HEK293T (cell line): ENCODE measurements at regions not wholly inside any gene's neighbourhood (a gene's known extent, or its start where the extent isn't known, plus 50 kb on each side); places are given as distances from the start of the nearest gene placed in this dataset.

Experiments
- ARNT ChIP-seq: fragments of 450-650 bp; IDR thresholded peaks from 2 replicates; pipeline ENCODE4 v1.6.1; 2017; ENCODE audit warnings: mild to moderate bottlenecking
- BHLHE40 ChIP-seq: fragments of 450-650 bp; IDR thresholded peaks from 2 replicates; pipeline ENCODE4 v1.6.1; 2016; ENCODE audit warnings: mild to moderate bottlenecking, moderate library complexity, borderline replicate concordance
- FOXA1 ChIP-seq: fragments of 450-650 bp; IDR thresholded peaks from 2 replicates; pipeline ENCODE4 v1.6.1; 2016; ENCODE audit warnings: mild to moderate bottlenecking
- FOXK2 ChIP-seq: fragments of 450-650 bp; IDR thresholded peaks from 2 replicates; pipeline ENCODE4 v1.6.1; 2016; ENCODE audit warnings: mild to moderate bottlenecking
- L3MBTL2 ChIP-seq: fragments of 450-650 bp; conservative IDR thresholded peaks from 2 replicates; pipeline ENCODE4 v1.6.1; 2016; ENCODE audit warnings: mild to moderate bottlenecking
- LEF1 ChIP-seq: fragments of 450-650 bp; IDR thresholded peaks from 2 replicates; pipeline ENCODE4 v1.6.1; 2017; ENCODE audit warnings: mild to moderate bottlenecking, borderline replicate concordance
- SP1 ChIP-seq: fragments of 450-650 bp; IDR thresholded peaks from 2 replicates; pipeline ENCODE4 v1.6.1; 2017
- TARDBP ChIP-seq: fragments of 450-650 bp; IDR thresholded peaks from 2 replicates; pipeline ENCODE4 v1.6.1; 2016
- ZNF384 ChIP-seq: fragments of 450-650 bp; IDR thresholded peaks from 2 replicates; pipeline ENCODE4 v1.6.1; 2016

GRCh38 chr5:123269851-123270250 is 153.4 kb downstream of the CEP120 start:
- TF ChIP-seq FOXK2 (no peak), L3MBTL2 (no peak), SP1 (no peak), ZNF384 (no peak), TARDBP (no peak), BHLHE40 (no peak), FOXA1 (no peak), LEF1 (no peak), ARNT (no peak)
